KBM-7 (cell line): ENCODE measurements at regions not wholly inside any gene's neighbourhood (a gene's known extent, or its start where the extent isn't known, plus 50 kb on each side); places are given as distances from the start of the nearest gene placed in this dataset.
A peak's percentile ranks its signal among the peaks of the same experiment; 100 is the strongest.

Source experiments
- DNase-seq: peaks from one replicate; pipeline ENCODE4 v3.0.0-alpha.2; 2015
- in situ Hi-C: fragments of 300-500 bp; cut with MboI; formaldehyde crosslinking; loops from 2 replicates; pipeline ENCODE4 v1.14.3; 2020; ENCODE audit warnings: low sequenced_read_pairs, low pct_unique_long_range_greater_than_20kb, mixed read lengths

DNA sequence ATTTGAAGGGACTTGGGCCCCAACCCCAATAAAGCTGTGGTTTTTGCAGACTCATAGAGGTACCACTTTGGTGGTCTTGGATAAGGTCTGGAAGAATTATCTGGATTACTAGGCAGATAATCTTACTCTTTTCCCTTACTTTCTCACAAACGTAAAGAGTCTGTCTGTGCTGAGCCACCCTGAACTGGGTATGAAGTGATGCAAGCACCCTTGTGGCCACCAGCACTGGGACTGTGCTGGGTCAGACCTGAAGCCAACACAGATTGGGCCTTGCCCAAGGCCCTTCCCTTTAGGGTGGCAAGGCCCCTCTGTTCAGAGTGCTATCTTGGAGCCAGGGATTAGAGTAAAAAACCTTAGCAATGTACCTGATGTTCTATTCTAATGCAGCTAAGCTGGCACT, 827.0 kb upstream of the RAB6C start:
- no peak for DNase-seq
- in situ Hi-C loops, result no loop called here

DNA sequence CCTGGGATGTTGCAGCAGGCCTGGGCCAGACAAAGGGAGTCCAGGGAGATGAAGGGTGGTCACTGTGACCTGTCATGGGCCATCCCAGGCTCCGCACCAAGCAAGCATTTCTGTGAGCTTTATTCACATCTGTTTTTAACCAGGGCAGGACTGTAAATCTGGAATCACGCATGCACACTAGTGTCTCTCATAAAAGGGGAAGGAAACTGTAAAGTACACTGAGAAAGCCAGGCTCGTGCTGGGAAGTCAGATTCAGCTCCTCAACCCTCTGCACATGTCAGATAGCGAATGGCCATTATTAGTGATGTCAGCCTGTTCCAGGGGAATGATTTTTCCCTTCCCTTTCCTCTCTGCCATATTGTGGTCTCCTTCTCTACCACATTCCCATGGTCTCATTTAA, 818.6 kb upstream of the RAB6C start:
- in situ Hi-C loops, result no loop called here
- DNase-seq, result peak; percentile 36

DNA sequence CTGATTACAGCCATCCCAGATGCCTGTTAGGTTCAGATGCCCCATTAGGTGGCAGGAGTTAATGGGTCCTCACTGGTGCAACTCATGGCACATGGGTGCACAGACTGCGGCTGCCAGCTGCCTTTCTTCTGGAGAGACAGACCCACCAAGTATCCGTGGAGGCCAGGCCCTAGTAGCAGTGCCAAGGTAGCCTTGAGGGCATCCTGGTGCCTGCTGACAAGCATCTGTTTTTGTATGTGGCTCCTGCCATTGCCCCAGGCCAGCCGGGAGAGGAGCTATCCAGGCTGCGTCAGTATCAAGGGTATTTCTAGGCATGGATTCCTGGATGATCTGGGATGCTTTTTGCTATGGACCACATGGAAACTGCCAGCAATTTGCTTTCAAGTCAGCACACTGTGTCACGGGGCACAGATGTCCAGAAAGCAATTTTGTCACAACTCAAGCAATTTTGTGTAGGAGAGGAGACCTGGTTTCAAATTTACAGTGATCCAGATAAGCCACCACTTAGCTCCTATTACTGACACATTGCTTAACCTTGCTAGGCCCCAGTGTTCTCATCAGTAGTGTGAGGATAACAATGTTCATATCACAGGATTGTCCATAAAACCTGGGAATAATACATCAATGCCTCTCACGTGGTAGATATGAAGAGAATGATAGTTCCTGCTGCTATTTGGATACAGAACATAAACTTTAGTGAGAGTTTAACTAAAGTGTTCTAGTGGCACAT, 815.1 kb upstream of the RAB6C start:
- in situ Hi-C loops, result no loop called here
- DNase-seq, result no peak

DNA sequence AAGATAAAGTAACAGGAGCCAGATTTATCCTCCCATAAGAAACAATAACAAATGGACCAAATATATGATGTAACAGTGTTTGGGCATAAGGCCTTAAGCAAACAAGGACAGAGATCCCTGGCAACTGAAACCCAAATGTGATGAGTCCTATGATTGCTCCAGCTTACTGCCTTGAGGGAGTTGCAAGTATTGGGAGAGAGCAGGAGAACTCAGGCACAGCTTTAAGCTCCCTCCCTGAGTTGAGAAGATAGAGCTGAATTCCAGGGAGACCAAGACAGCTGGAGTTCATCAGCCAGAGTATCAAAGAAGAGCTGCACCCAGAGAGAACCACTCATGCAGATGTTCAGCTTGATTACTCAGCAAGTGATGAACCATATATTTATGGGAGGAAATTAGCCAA, 814.5 kb upstream of the RAB6C start:
- in situ Hi-C loops, result no loop called here

GRCh38 chr2:129167456-129167855, 812.0 kb upstream of the RAB6C start:
- in situ Hi-C loops, result no loop called here
- DNase-seq, result no peak

More for the DNA sequence above, 814.5 kb upstream of the RAB6C start:
- no peak for DNase-seq

GRCh38 chr2:129170570-129170969, 808.9 kb upstream of the RAB6C start:
- no peak for DNase-seq
- in situ Hi-C loops, result no loop called here

GRCh38 chr2:129174143-129174542, 805.3 kb upstream of the RAB6C start:
- DNase-seq, result no peak
- in situ Hi-C loops, result no loop called here

DNA sequence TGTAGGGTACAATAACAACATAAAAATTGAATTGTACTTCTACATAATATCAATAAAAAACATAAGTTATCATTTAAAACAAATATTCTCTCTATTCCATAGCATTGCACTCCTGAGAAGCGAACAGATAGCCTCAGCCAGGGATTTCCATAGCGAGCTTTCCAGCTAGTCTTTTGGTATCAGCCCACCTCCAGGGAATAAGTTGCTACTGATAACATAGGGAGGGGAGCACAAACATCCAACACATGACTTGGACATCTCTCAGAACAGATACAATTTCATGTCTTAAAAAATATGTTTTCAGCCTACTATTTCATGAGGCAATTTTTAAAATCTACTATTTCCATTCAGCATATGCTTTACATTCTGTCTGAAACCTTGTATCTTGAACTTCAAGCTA, 804.4 kb upstream of the RAB6C start:
- DNase-seq, result no peak
- in situ Hi-C loops, result no loop called here

- in situ Hi-C loops, result no loop called here
- DNase-seq, result no peak
Observed at GRCh38 chr2:129176375-129176774, 803.1 kb upstream of the RAB6C start.

GRCh38 chr2:129178356-129178755, 801.1 kb upstream of the RAB6C start:
- no peak for DNase-seq
- in situ Hi-C loops, result no loop called here

GRCh38 chr2:129179199-129179598, 800.3 kb upstream of the RAB6C start:
- in situ Hi-C loops, result no loop called here
- no peak for DNase-seq

GRCh38 chr2:129180124-129180716, 799.2 kb upstream of the RAB6C start:
- no peak for DNase-seq
- in situ Hi-C loops, result no loop called here

DNA sequence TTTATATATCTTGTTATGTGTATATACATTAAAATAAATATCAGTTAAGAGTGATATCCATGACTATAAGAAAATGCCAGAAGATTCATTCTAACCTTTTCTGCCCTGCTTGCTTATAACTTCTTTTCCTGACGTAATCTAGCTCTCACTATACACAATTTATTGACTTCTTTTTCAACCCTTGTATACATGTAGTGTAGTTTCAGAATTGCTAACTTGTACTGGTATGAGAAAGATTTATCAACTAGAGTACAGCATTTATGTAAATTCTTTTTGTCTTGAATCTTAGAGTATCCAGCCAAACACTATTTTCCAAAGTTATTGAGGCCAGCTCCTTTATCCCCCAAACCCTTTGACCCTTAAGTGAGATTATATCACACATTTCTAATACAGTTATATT, 798.0 kb upstream of the RAB6C start:
- in situ Hi-C loops, result no loop called here
- no peak for DNase-seq

DNA sequence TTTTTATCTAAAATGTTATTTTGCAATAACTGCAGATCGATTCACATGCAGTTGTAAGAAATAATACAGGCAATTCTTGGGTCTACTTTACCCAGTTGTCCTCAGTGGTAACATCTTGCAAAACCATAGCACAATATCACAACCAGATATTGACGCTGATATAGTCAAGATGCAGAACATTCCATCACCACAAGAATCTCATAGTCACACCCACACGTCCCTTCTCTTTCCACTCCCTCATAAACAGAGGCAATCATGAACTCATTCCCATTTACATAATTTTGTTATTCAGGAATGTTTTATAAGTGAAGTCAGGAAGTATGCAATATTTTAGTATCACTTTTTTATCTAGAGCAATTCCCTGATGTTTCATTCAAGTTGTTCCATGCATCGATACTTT, 797.5 kb upstream of the RAB6C start:
- no peak for DNase-seq
- in situ Hi-C loops, result no loop called here

DNA sequence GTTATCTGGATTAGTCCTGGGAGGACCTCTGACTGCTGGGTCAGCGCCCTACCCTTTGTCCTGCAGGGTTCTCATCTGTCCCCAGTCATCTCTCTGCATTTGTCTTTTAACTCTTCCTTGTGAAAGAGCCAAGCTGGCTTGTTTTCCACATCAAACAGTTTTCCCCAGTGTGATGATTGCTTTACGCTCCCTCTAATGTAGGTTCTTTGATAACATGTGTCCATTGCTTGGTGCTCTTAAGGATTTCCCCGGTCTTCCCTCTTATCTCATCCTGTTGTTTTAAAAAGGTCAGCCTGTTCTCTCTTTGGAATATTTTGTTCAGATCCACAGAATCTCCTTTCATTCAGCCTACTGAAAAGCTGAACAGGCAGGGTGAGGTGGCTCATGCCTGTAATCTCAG, 792.1 kb upstream of the RAB6C start:
- no peak for DNase-seq
- in situ Hi-C loops, result no loop called here

DNA sequence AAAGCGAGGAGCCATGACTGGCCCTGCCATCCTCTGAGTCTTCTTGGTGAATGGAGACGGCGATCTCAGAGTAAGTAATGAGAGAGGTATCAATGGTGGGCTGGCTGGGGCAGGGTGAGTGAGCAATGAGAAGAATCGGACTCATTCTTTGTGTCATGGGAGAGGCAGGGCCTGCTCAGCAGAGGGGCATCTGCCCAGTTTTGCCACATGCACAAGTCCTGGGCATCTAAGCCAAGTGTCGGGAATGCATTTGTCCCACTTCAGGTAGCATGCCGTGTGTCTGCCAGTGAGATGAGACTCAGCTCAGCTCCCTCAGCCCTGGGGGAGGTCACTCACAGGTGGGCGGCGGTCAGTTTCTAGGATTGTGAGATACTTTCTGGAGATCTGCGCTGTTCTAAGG, 791.0 kb upstream of the RAB6C start:
- no peak for DNase-seq
- in situ Hi-C loops, result no loop called here

- in situ Hi-C loops, result no loop called here
- DNase-seq, result no peak
Observed at GRCh38 chr2:129189617-129190319, 789.7 kb upstream of the RAB6C start.

DNA sequence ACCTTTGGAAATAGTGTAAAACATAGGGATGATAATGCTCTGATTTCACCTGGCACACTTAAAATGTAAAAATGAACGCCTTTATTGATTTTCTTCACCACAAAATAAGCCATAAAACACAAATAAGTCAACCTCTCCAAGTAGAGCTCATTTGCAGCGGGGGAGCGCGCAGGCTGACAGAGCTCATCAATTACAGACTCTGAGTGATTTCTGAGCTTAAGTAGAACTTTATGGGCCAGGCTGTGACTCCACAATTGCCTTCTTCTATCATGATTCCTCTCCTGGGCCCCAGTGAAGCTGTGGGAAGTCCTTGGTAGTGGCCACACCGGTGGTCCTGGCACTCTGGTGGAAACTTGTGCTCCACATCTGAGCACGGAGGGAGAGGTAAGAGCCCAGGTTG, 789.0 kb upstream of the RAB6C start:
- in situ Hi-C loops, result no loop called here
- DNase-seq, result no peak

DNA sequence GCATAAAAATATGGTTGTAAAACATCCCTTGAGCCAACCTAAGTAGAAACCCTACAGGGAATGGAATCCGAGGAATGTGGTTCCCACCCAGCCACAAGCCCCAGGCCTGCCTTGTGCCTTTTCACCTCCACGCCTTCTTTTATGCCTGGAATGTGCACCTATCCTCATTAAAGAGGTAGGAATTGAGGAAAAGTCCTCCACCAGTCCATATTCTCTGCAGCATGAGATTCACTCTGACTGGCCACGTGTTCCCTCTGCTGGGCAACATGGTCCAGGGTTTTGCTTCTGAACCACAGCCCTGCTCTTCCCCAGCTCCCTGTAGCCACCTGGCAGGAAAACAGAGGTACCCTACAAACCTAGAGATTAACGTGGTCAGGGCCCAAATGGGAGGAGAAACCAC, 787.9 kb upstream of the RAB6C start:
- no peak for DNase-seq
- in situ Hi-C loops, result no loop called here

GRCh38 chr2:129192117-129192516, 787.3 kb upstream of the RAB6C start:
- in situ Hi-C loops, result no loop called here
- DNase-seq, result no peak

DNA sequence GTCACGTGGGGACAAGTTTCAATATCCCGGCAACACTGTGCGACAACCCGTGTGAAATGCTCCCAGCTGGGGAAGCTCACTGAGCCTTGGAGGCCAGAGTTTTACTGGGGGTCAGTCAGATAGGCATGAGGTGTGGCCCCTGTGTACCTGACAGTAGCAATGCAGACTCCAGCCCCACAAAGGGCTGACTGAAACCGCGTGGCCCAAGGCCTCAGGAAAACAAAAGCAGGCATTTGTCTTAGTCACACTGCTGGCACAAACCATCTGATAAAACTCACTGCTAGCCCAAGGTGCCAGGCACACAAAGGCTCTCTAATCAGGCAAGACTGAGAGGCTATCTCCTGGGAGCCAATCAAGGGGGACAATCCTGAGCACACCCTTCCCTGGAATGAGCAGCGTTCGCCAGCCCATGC, 786.6 kb upstream of the RAB6C start:
- no peak for DNase-seq
- in situ Hi-C loops, result no loop called here
